IMR-90 (cell line): ENCODE measurements at regions not wholly inside any gene's neighbourhood (a gene's known extent, or its start where the extent isn't known, plus 50 kb on each side); places are given as distances from the start of the nearest gene placed in this dataset.
A peak's percentile ranks its signal among the peaks of the same experiment; 100 is the strongest.

Experiments used
- ATAC-seq: fragments of 200-7000 bp; cut with Tn5 transposase; 2 replicates; pipeline ENCODE4 v1.9.1; 2020; ENCODE audit warnings: low read depth, mild to moderate bottlenecking, moderate library complexity
- BruUV-seq: library from RNA; stranded (reverse); fragments of 400-500 nt; replicated peaks from 2 replicates; lab custom pipeline; 2021; lab: Mats Ljungman, UMichigan
- CTCF ChIA-PET: fragments of 300-600 bp; formaldehyde crosslinking; extraction: SDS; loops from one replicate; lab custom pipeline; 2021; ENCODE audit warnings: antibody characterized with exemption; lab: Yijun Ruan, JAX
- POLR2A ChIA-PET: fragments of 300-600 bp; sonication (Branson Sonifier 250); formaldehyde crosslinking; loops from one replicate; lab custom pipeline; 2022; ENCODE audit warnings: antibody characterized with exemption; ENCODE audit not compliant: unreplicated experiment; lab: Charles Lee
- DNase-seq: peaks from one replicate; pipeline ENCODE4 v3.0.0; 2013
- H2AFZ ChIP-seq: replicated peaks from 2 replicates; pipeline ENCODE3; 2013; ENCODE audit warnings: low read length, mild to moderate bottlenecking; ENCODE audit not compliant: poor library complexity
- H2AK5ac ChIP-seq: 2 replicates; pipeline ENCODE4 v1.6.1; 2013; ENCODE audit warnings: low read depth, low read length, inconsistent platforms
- H2AK9ac ChIP-seq: replicated peaks from 2 replicates; pipeline ENCODE3; 2013; ENCODE audit warnings: mild to moderate bottlenecking, low read depth, low read length, moderate library complexity; ENCODE audit not compliant: poor library complexity
- H2BK120ac ChIP-seq: 2 replicates; pipeline ENCODE4 v1.6.1; 2013; ENCODE audit warnings: low read depth, low read length, inconsistent platforms
- H2BK15ac ChIP-seq: 3 replicates; pipeline ENCODE4 v1.6.1; 2013; ENCODE audit warnings: low read depth, low read length, inconsistent platforms
- H2BK20ac ChIP-seq: 2 replicates; pipeline ENCODE4 v1.6.1; 2013; ENCODE audit warnings: low read depth, mild to moderate bottlenecking, inconsistent platforms, low read length, moderate library complexity
- H2BK5ac ChIP-seq: 2 replicates; pipeline ENCODE4 v1.6.1; 2013; ENCODE audit warnings: mild to moderate bottlenecking, low read depth, low read length, inconsistent platforms; ENCODE audit not compliant: poor library complexity, severe bottlenecking
- H3K14ac ChIP-seq: replicated peaks from 2 replicates; pipeline ENCODE4 v1.6.1; 2013; ENCODE audit warnings: low read depth, low read length, inconsistent platforms
- H3K18ac ChIP-seq: 2 replicates; pipeline ENCODE4 v1.6.1; 2013; ENCODE audit warnings: low read depth, low read length, control low read depth
- H3K23ac ChIP-seq: 2 replicates; pipeline ENCODE4 v1.6.1; 2013; ENCODE audit warnings: low read depth, low read length, inconsistent platforms
- H3K27ac ChIP-seq: 2 replicates; pipeline ENCODE4 v1.5.1; 2013; ENCODE audit warnings: mild to moderate bottlenecking, control low read depth, low read length; ENCODE audit not compliant: insufficient read depth
- H3K27me3 ChIP-seq: 2 replicates; pipeline ENCODE4 v1.6.1; 2013; ENCODE audit warnings: low read length; ENCODE audit not compliant: control insufficient read depth, insufficient read depth
- H3K36me3 ChIP-seq: 2 replicates; pipeline ENCODE4 v1.6.1; 2013; ENCODE audit warnings: low read length, mixed read lengths; ENCODE audit not compliant: control insufficient read depth, insufficient read depth
- H3K4ac ChIP-seq: 2 replicates; pipeline ENCODE4 v1.6.1; 2013; ENCODE audit warnings: low read depth, low read length, inconsistent platforms
- H3K4me1 ChIP-seq: 2 replicates; pipeline ENCODE4 v1.6.1; 2013; ENCODE audit warnings: low read length, mixed read lengths; ENCODE audit not compliant: control insufficient read depth, insufficient read depth
- H3K4me2 ChIP-seq: 2 replicates; pipeline ENCODE4 v1.6.1; 2013; ENCODE audit warnings: low read depth, mild to moderate bottlenecking, control low read depth, low read length, moderate library complexity
- H3K4me3 ChIP-seq: 2 replicates; pipeline ENCODE4 v1.5.1; 2013; ENCODE audit warnings: low read depth, mild to moderate bottlenecking, control low read depth, low read length, moderate library complexity; ENCODE audit not compliant: insufficient read depth
- H3K56ac ChIP-seq: 2 replicates; pipeline ENCODE4 v1.6.1; 2013; ENCODE audit warnings: low read length, inconsistent platforms; ENCODE audit not compliant: insufficient read depth; ENCODE audit errors: extremely low read depth
- H3K79me1 ChIP-seq, 2 experiments: 2 replicates each; pipeline ENCODE4 v1.6.1; 2013; ENCODE audit warnings: low read length in 2 of 2, inconsistent platforms in 1 of 2, low read depth in 1 of 2
- H3K9ac ChIP-seq: 2 replicates; pipeline ENCODE4 v1.6.1; 2013; ENCODE audit warnings: low read depth, low read length, control low read depth
- H3K9me1 ChIP-seq: 2 replicates; pipeline ENCODE4 v1.6.1; 2013; ENCODE audit warnings: low read length, inconsistent platforms; ENCODE audit not compliant: insufficient read depth
- H3K9me3 ChIP-seq: 2 replicates; pipeline ENCODE4 v1.6.1; 2013; ENCODE audit warnings: low read length; ENCODE audit not compliant: control insufficient read depth, insufficient read depth
- H4K20me1 ChIP-seq: 2 replicates; pipeline ENCODE4 v1.6.1; 2013; ENCODE audit warnings: low read length, inconsistent platforms; ENCODE audit not compliant: insufficient read depth
- H4K5ac ChIP-seq: 2 replicates; pipeline ENCODE4 v1.6.1; 2013; ENCODE audit warnings: mild to moderate bottlenecking, low read depth, low read length, control low read depth
- H4K8ac ChIP-seq, 2 experiments: 2 replicates each; pipeline ENCODE4 v1.6.1; 2013; ENCODE audit warnings: low read depth in 2 of 2, low read length in 2 of 2, control low read depth in 1 of 2, inconsistent platforms in 1 of 2
- H4K91ac ChIP-seq: 2 replicates; pipeline ENCODE4 v1.6.1; 2013; ENCODE audit warnings: low read depth, low read length, inconsistent platforms; ENCODE audit not compliant: insufficient read depth
- CEBPB ChIP-seq: IDR thresholded peaks from 2 replicates; pipeline ENCODE4 v1.6.1; 2012; ENCODE audit warnings: low read depth, low read length, improper control_type of control experiment
- CTCF ChIP-seq: conservative IDR thresholded peaks from 2 replicates; pipeline ENCODE4 v1.5.1; 2012; ENCODE audit warnings: mild to moderate bottlenecking, low read depth, low read length, improper control_type of control experiment
- FOS ChIP-seq: fragments of 150-350 bp; IDR thresholded peaks from 2 replicates; pipeline ENCODE4 v1.6.1; 2016; ENCODE audit warnings: low read depth, low read length
- MAFK ChIP-seq: IDR thresholded peaks from 2 replicates; pipeline ENCODE4 v1.6.1; 2012; ENCODE audit warnings: low read depth, low read length, improper control_type of control experiment
- MXI1 ChIP-seq: IDR thresholded peaks from 2 replicates; pipeline ENCODE4 v1.6.1; 2012; ENCODE audit warnings: low read depth, mild to moderate bottlenecking, low read length, moderate library complexity, borderline replicate concordance
- RAD21 ChIP-seq: IDR thresholded peaks from 2 replicates; pipeline ENCODE4 v1.6.1; 2012; ENCODE audit warnings: low read length, improper control_type of control experiment
- USF2 ChIP-seq: fragments of 150-350 bp; IDR thresholded peaks from 2 replicates; pipeline ENCODE4 v1.6.1; 2017; ENCODE audit warnings: mild to moderate bottlenecking, antibody characterized with exemption, low read length, low read depth
- WGBS, 2 experiments: methylation state at CpG; one replicate each; pipeline versions ENCODE4 v1.1.5 to v1.1.7; 2013; ENCODE audit warnings: missing lambda C conversion rate in 2 of 2; ENCODE audit not compliant: insufficient read length in 1 of 2; ENCODE audit errors: extremely low coverage in 2 of 2; 5-methylcytosine and 5-hydroxymethylcytosine counted together
- dilution Hi-C: fragments of 300-500 bp; cut with HindIII; formaldehyde crosslinking; loops from one replicate; pipeline ENCODE4 v1.14.3; 2018; ENCODE audit warnings: low sequenced_read_pairs; ENCODE audit not compliant: unreplicated experiment
- in situ Hi-C: fragments of 300-500 bp; cut with MboI; formaldehyde crosslinking; loops from 3 replicates; pipeline ENCODE4 v1.14.3; 2019; ENCODE audit warnings: low sequenced_read_pairs, inconsistent platforms, mixed read lengths
- intact Hi-C: fragments of 100-400 bp; cut with micrococcal nuclease; formaldehyde crosslinking; loops from 2 replicates; pipeline ENCODE4 v1.10.0; 2022

- Histone ChIP-seq H3K9me3 (no peaks in the 10 kb centered on the region; the same call in 1 of the 2 replicates), H3K14ac (no peak overlapping the region), H3K9me1 (0 out of 2 replicates have a peak, but pooled peaks cover 3% of the 10 kb centered on the region), H4K8ac (no peak overlapping the region), H2BK5ac (no peak overlapping the region), H3K27ac (no peak overlapping the region), H3K9ac (no peak overlapping the region), H2BK20ac (no peak overlapping the region), H3K56ac (no peak overlapping the region), H3K27me3 (no peaks in the 10 kb centered on the region), H3K4me2 (no peak overlapping the region), H3K4me3 (no peak overlapping the region), H2AK9ac (no peak overlapping the region), H3K4ac (no peak overlapping the region), H3K36me3 (no peaks in the 10 kb centered on the region), H4K20me1 (no peaks in the 10 kb centered on the region), H3K18ac (no peak overlapping the region), H2BK120ac (no peak overlapping the region), H3K79me1 (no peaks in the 10 kb centered on the region), H4K5ac (no peak overlapping the region), H4K91ac (no peak overlapping the region), H2AK5ac (no peak overlapping the region), H2BK15ac (no peak overlapping the region), H3K4me1 (peaks cover 3% of the 10 kb centered on the region; the same call in 1 of the 2 replicates), H2AFZ (no peak overlapping the region), H3K23ac (no peak overlapping the region)
- no TSS peak for BruUV-seq
- WGBS, 2 experiments: no CpG with 5 or more reads among the region's 1 CpG
- ATAC-seq: no peak
- ChIA-PET CTCF (no interaction called here), POLR2A (no interaction called here)
- no peak for TF ChIP-seq RAD21
- no peak for TF ChIP-seq CTCF
- TF ChIP-seq USF2: no peak
- TF ChIP-seq MAFK: no peak
- no peak for TF ChIP-seq FOS
- peak; percentile 21; the same call in 1 of the 2 replicates for TF ChIP-seq CEBPB
- no peak for TF ChIP-seq MXI1
- intact Hi-C loops (no loop called here), in situ Hi-C loops (no loop called here), dilution Hi-C loops (no loop called here)
- DNase-seq: no peak
Observed at GRCh38 chr11:10916665-10917064, 58.8 kb upstream of the ZBED5 start.
